NOMO-1 treated with DMSO at 0.1 percent for 48 hours (cell line): ENCODE measurements at regions not wholly inside any gene's neighbourhood (a gene's known extent, or its start where the extent isn't known, plus 50 kb on each side); places are given as distances from the start of the nearest gene placed in this dataset.

Experiments used
- DNase-seq: peaks from one replicate; lab custom pipeline; 2025; ENCODE audit not compliant: unreplicated experiment; lab: John Stamatoyannopoulos, UW

DNA sequence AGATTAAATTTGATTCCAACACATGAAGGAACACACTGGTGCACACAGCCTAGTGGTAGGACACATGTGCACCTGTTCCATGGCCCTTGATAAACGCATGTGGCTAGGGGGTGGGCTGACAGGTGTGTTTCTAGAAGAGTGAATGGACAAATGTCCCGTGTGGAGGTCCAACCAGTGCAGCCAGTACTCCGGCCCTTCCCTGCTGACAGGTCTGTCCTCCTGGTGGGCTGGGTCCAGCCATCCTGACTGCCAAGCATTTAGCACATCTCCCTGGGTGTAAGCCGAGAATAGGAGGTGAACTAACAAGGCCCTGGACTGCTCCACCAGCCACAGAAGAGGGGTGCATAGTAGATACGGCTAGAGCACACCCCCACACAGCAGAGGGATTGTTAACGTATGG, 258.7 kb upstream of the RAB6C start:
- DNase-seq = no peak

DNA sequence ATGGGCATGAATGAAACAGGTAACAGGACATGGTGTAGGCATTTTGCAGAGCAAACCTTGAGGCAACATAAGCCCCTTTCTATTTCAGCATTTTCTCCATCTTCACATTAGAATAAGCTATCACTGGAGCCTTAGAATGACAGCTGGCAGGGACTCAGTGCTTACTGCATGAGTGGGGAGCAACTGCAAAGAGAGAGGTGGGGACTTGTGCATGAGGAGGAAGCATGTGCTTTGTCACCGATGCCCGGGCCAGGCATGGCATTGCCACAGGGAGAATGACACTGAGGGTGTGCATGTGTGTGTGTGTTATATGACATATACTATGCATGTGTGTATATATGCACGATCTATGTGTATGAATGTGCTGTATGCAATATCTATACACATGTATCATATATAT, 258.2 kb upstream of the RAB6C start:
- DNase-seq = no peak

DNA sequence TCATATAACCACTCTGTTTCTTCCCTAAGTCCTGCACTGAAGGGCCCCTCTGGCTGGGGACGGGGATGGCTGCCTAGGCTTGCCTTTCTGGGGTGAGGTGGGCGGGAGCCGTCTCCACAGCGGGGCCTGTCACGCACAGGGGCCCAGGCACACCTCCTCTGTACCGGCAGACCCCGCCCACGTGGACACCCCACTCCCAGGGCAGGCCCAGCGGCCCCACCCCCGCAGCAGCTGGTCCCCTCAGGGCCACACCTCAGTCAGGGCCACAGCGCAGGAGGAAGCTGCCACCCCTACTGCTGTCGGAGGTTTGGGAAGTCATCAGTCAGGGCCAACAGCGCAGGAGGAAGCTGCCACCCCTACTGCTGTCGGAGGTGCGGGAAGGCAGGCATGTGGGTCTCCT, 257.6 kb upstream of the RAB6C start:
- DNase-seq = no peak

DNA sequence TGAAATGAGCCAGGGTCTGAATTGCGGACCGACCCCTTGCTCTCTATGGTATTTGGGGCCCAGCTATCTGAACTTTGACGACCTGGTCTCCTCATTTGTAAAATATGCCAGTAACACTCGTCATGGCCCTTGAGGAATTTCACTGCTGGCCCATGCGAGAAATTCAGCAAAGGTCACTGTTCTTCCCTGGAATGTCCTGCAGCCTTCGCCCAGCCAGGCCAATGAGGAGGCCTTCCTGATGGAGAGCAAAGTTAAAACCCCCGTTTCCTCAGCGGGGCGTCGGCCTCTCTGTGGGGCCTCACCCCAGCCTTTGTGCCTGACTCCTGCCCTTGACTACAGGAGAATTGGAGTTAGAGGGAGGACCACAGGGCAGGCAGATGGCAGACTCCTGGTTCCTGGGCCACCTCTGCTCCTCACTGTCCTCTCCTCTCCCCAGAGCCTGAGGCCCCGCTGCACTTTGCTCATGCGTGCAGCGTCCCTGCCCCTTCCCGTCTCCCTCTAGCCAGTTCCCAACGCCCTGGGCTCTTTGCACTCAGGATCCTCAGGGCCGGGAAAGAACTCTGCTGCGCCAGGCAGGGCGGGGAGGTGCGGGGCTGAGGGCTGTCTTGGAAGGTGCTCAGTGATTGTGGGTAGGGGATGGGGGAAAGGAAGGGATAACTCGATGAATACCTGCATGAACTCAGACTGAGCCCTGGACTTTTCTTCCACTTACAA, 257.0 kb upstream of the RAB6C start:
- no peak for DNase-seq

DNA sequence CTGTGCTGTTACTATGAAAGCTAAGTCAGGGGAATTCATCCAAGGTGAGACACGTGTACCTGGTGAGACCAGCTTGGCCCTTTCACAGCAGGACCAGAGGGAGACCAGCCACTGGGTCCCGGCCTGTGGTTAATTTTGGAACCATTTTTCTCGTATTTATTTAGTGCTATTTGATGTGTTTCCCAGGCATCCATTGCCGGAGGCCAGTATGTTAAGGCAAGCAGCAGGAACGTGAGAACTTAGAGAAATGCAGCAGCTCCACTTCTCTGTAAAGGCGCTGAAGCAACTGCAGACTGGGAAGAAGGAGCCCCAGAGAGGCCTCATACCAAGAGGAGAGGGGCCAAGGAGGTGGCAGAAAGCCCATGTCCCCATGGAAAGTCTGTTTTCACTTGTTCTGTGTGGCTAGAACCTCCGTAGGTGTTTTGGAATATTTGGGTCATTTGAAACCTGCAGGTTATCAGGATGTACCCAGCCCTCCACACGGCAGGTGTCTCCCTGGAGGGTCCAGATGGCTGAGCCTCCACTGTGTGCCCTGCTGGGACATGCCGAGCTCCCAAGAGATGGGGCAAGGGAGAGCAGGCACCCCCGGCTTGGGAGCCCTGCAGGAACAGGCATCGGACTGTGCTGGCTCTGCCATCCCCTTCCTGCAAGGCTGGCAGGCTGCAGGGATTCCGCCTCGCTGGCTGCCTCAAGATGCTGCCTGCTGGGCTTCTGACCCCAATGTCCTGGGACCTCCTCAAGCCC, 256.0 kb upstream of the RAB6C start:
- DNase-seq = no peak

DNA sequence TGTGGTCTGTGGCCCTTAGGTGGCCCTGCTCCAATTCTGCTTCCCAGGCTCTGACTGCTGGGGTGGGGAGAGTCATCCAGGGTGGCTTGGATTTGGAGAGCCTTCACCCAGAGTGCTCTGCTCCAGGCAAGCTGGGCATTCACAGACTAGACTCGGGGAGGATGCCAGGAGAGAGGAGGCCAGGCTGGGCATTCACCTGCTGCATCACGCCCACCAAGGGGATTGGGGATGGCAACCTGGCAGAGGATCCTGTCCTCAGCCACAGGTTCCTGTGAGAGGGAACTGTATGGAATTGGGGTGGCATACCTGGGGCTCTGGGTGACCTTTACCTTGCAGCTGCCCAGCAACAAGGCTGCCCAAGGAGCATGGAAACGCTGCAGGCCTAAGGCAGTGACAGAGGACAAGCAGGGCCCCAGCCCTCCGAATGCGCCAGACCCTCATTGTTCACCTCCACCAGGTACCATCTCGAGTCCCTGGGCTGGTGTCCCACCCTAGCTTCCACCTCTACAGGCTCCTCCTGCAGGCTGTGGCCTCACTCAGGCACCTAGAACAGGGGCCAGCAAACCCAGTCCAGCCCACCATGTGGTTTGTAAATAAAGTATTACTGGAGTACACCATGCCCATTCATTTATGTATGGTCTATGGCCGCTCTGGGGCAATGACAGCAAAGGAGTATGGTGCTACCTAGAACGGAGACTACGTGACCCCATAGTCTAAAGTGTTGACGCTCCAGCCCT, 255.3 kb upstream of the RAB6C start:
- DNase-seq = no peak

DNA sequence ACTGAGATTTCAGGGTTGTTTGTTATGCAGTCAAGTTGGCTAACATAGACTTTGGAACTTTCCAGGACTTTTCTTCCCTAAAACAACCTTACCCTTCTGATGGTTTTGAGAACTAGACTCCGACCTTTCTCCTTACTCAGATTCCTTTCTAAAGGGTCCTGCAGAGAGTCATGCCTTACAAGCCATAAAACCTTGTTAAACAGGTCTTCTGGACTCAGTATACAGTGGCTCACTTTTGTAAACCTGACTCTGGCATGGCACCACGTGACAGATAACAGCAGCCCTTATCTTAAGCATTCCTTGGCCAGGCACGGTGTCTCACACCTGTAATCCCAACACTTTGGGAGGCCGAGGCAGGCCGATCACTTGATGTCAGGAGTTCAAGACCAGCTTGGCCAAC, 253.2 kb upstream of the RAB6C start:
- DNase-seq = no peak

DNA sequence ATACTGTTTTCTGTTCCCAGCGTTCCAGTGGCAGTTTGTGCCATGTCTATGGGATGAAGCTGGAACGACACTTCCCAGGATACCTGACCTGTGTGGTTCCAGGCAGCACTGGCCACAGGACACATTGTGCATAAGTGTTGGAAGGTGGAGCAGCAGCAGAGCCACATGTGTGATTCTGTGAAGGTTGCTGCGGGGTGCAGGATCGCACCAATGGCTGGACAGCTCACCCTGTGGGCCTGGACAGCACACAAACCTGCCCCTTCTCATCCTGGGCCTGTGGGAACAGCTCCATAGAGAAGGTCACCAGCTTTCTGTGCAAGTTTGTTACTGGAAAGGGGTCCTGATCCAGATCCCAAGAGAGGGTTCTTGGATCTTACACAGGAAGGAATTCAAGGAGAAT, 252.2 kb upstream of the RAB6C start:
- DNase-seq = no peak

DNA sequence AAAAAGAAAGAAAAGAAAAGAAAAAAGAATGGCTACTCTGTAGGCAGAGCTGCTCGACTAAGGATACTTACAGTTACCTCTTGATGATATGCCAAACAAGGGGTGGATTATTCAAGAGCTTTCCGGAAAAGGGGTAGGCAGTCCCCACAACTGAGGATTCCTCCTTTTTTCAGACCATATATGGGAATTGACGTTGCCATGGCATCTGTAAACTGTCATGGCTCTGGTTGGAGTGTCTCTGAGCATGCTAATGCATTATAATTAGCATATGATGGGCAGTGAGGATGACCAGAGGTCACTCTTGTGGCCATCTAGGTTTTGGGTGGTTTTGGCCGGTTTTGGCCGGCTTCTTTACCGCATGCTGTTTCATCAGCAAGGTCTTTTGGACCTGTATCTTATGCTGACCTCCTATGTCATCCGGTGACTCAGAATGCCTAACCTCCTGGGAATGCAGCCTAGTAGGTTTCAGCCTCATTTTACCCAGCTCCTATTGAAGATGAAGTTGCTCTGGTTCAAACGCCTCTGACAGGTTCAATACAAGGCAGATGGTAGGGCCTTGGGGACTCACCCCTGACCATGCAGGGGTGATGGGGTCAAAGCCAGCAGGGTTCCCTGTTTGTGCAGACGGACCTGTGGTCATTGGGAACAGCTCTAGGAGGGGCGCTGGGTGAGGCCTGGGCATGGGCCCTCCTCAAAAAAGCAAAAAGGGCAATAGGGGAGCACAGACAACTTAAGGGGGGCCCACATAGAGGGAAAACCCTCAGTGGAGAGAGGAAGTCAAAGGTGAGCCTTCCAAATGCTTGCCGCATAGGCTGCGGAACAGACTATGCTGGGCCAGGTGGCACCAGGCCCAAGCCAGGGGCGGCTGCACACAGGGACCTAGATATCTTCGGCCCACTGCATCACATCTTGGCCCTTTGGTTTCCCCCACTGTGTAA, 251.2 kb upstream of the RAB6C start:
- no peak for DNase-seq

DNA sequence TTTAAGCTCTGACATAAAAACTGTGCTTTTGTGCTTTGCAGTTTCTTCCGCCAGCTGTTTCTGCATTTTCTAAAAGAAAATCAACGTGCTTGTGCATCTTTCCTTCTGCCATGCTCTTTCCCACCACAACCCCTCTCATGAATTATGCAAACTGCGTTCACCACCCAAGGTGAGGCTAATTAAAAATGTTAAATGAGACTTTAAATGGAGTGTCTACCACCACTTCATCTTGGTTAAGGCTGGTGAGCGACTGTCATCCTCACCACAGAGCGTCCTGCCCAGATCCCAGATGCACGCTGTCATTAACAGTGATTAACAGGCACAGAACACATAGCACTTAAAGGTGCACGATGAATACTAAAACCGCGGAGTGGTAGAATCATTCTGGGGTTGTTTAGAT, 250.5 kb upstream of the RAB6C start:
- DNase-seq = no peak

DNA sequence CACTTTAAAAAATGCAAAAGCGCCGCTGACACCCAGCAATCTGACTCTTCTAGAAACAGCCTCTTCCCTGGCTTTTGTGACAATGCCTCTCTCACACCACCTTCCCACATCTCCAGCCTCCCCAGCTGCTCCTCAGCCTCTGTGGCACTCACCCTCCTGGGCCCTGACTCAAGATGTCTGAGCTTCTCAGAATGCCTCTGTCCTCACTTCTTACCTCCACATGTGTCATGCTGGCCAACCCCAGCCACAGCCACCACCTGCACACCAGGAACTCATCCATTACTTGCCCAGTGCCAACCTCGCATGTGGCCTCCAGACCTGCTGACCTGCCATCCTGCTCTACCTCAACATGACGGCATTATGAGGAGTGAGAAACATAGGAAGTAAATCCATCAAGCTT, 249.8 kb upstream of the RAB6C start:
- no peak for DNase-seq

DNA sequence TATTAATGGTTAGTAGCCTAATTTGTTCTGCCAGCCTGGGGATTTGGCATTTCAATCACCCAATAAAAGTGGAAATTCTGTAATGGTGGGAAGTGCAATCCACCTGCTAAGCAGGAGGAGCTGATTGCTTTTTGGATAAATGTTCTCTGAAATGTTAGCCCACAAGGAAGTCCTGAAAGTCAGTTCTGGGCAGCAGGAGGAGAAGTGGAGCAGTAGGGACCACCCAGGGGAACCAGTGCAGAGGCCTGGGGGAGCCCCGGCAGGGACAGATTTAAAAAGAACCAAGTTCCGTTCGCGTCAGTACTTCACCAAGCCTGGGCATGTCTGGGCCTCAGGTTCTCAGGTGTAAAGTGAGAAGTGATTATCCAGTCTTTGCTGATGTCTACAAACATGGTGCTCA, 248.5 kb upstream of the RAB6C start:
- DNase-seq = no peak

DNA sequence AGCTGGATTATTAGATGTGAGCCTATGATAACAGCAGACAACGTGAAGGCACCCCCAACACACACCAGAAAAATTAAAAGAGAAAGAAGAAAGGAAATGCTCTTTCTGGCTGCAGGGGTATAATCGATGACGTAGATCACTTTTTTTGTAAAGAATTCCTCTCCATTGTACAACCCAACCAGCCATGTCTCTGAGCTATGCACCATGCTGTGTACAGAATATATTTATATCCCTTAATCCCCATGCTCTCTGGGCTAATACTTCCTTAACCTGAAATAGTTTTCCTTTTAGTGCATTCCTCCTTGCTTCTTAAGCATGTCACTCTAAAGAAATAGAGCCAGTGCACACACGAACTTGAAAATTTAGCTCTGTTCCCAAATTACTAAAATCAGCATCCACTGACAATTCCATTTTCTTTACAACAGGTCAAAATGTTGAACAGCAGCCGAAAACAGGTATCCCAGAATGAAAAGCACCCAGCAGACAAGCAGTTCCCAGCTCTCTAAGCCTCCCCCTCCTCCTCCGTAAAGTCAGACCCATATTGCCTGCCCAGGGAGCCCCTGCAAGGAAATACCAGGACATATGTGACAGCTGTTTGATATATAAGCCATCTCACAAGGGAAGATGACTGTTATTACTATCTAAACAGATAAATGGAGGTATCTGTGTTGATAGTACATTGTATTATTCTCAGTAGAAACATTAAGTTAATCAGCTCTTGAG, 247.4 kb upstream of the RAB6C start:
- no peak for DNase-seq

DNA sequence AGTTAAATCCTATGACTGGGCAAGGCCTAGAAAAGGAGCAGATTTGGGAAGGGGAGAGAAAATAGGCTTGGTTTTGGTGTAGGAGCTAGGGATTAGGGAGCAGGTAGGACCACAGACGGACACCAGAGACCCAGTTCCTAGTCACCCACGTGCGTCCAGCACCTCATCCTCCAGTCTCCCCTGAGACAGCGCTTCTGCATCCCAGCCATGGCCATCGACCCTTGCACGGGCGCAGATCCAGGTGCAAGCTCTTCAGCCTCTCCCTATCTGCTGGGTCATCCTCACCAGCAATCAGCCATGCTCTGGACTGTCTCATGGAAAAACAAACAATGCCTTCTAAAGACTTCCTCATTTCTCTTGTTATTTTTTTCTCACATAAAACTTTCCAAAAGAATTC, 246.8 kb upstream of the RAB6C start:
- DNase-seq = no peak

DNA sequence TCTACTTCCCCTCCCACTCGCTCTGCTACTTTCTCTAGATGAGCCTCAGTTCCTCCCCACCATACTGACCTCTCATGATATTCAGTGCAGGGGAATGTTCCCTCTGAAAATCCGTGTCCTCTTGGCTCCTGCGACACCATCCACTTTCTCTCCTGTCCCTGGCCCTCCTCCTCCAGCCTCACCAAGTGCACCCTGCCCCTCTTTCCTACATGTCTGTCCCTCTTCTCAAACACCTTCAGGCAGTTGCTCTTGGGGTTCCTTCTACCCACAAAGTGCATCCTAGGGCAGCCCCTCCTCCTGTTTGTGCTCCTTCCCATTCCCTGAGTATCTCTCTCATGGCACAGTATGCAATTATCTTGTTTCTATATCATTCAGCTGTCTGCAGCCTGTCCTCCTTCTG, 246.4 kb upstream of the RAB6C start:
- no peak for DNase-seq

DNA sequence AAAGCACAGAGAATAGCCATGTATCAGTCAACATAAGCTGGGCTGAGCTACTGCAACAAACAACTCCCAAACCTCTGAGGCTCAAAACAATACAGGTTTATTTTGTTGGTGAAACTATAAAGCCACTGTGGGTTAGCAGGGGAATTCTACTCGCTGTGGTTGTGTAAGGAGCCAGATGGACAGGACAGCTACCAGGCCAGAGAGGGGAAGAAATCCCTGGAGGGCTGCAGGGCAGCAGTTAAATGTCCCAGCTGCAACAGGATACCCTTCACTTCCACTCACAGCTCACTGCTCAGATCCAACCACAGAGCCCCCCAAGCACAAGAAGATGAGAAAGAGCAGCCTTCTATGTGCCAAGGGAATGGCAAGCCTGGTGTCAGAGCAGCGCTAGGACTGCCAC, 245.9 kb upstream of the RAB6C start:
- DNase-seq = no peak

DNA sequence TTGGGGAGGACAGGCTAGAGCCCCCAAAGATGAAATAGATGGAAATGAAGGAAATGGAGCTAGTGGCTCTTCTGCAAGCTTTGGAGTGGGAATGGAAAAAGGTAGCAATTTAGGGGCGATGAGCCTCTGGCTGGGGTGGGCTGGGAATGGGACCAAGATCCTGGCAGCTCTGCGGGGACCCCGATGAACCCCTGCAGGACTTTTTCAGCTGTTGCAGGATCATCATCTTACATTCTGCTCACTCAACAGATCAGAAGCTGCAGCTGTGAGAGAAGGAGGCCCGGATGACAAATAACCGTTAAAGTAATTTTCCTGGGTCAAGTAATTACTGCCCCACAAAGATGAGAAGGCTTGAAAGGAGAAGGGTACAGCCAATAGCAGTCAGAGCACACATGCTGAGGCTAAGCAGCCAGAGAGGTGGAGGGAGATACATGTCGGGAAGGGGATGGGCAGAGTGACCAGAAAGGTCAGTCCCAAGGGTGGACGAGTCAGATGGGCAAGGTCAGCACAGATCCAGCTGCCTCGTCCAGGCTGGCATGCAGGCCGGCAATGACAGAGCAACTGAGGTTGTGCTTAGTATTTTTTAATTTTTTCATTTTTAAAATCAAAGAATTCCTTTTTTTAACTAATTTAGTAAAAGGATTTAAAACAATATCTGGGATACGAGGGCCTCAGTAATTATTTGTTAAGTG, 245.0 kb upstream of the RAB6C start:
- DNase-seq = no peak

DNA sequence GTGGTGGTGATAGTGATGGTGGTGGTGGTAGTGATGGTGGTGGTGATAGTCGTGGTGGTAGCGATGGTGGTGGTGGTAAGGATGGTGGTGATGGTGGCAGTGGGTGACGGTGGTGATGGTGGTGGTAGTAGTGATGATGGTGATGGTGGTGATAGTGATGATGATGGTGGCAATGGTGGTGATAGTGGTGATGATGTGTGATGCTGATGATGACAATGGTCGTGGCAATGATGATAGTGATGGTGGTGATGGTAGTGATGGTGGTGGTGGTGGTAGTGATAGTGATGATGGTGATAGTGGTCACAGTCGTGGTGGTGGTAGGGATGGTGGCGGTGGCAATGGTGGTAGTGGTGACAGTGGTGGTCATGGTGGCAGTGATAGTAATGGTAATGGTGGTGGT, 243.9 kb upstream of the RAB6C start:
- DNase-seq = no peak

DNA sequence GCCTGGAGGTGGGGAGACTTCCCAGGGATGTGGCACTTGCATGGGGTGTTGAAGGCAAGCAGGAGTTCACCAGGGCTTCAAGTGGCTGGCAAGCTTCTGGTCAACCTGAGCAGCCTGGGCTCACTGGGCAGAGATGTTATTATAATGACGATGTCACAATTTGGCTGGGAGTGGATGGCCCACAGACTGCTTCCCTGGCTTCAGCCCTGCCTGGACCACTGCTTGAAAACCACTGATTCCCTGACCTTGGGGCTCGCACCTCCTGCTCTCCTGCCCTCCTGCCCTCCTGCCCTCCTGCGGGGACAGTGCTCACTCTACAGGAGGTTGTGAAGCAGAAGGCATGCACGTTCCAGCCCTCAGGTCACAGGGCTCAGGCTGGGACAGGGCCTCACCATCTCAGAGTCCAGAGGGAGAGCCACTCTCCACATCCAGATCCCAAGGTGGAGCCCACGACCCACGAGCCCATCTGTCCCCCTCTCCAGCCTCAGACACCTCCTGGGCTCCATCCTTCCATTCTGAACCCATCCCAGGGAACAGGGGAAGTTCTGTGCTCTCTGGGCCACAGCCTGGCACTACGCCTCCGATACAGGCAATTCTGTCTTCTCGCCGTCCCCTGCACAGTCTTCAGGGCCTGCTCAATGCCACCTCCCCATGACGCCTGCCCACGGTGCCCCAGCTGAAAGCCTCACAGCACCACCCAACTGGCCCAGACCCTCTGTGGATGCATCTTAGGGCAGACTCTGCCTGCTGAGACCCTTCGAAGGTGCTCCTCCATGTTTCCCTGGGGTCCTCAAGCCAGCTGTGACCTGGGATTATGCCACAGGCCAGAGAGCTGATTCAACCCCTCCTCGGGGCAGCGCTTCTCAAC, 241.6 kb upstream of the RAB6C start:
- DNase-seq = no peak
